A549 (cell line): ENCODE measurements at regions not wholly inside any gene's neighbourhood (a gene's known extent, or its start where the extent isn't known, plus 50 kb on each side); places are given as distances from the start of the nearest gene placed in this dataset.

Experiments used
- ATAC-seq, 2 experiments: fragments of 200-7000 bp in 1 of 2; fragments of >200 bp in 1 of 2; cut with Nextera tagmentation in 1 of 2; cut with Tn5 transposase in 1 of 2; 3 replicates each; pipeline versions ENCODE4 v1.8.0 to v1.9.1; 2018 to 2020; ENCODE audit warnings: mild to moderate bottlenecking in 1 of 2, moderate library complexity in 1 of 2
- CTCF ChIA-PET: fragments of 300-600 bp; sonication (Branson Sonifier 250); formaldehyde crosslinking; extraction: SDS; loops from one replicate; lab custom pipeline; 2021; ENCODE audit warnings: antibody characterized with exemption, inconsistent platforms; lab: Yijun Ruan, JAX
- POLR2A ChIA-PET: fragments of 350-600 bp; formaldehyde crosslinking; extraction: SDS; loops from one replicate; lab custom pipeline; 2021; ENCODE audit warnings: antibody characterized with exemption, inconsistent platforms; lab: Yijun Ruan, JAX
- DNase-seq, 2 experiments: peaks; one replicate each; pipeline versions ENCODE4 v3.0.0 to v3.0.0-alpha.2; 2011 to 2016; ENCODE audit warnings: low read depth in 1 of 2, low spot score in 1 of 2
- FAIRE-seq: peaks from 2 replicates; lab custom pipeline; 2011; peaks lifted over from hg19 to GRCh38; lab: Jason Lieb, UNC
- H3K27ac ChIP-seq, 2 experiments: fragments of >200 bp; sonication (Bioruptor Twin); formaldehyde crosslinking; 3 replicates each; pipeline ENCODE4 v1.5.1; 2016 to 2017
- H3K4me1 ChIP-seq: fragments of >200 bp; sonication (Bioruptor Twin); formaldehyde crosslinking; 3 replicates; pipeline ENCODE4 v1.6.1; 2016
- H3K4me2 ChIP-seq: fragments of >200 bp; sonication (Bioruptor Twin); formaldehyde crosslinking; 3 replicates; pipeline ENCODE4 v1.6.1; 2016
- H3K4me3 ChIP-seq: fragments of >200 bp; sonication (Bioruptor Twin); formaldehyde crosslinking; 3 replicates; pipeline ENCODE4 v1.5.1; 2016
- H3K9me3 ChIP-seq: fragments of >200 bp; sonication (Bioruptor Twin); formaldehyde crosslinking; 3 replicates; pipeline ENCODE4 v1.6.1; 2016
- ATOH8 ChIP-seq: fragments of 250-450 bp; sonication (Bioruptor Pico); IDR thresholded peaks from 2 replicates; pipeline ENCODE4 v1.5.0; 2020; ENCODE audit warnings: low read depth, mild to moderate bottlenecking, moderate library complexity
- BHLHE40 ChIP-seq: IDR thresholded peaks from 2 replicates; pipeline ENCODE4 v1.6.1; 2012; ENCODE audit warnings: low read depth, low read length, inconsistent platforms
- CBX2 ChIP-seq: fragments of 200-600 bp; sonication (generic); IDR thresholded peaks from 2 replicates; pipeline ENCODE4 v1.6.1; 2016; ENCODE audit warnings: low read depth, mild to moderate bottlenecking, borderline replicate concordance
- CHD2 ChIP-seq: fragments of 150-350 bp; IDR thresholded peaks from 2 replicates; pipeline ENCODE4 v1.6.1; 2014; ENCODE audit warnings: low read length; ENCODE audit not compliant: partially characterized antibody
- CHD4 ChIP-seq: fragments of 200-600 bp; sonication (generic); IDR thresholded peaks from 2 replicates; pipeline ENCODE4 v1.6.1; 2016; ENCODE audit warnings: antibody characterized with exemption, mild to moderate bottlenecking, borderline replicate concordance
- EHF ChIP-seq: fragments of 250-450 bp; sonication (Bioruptor Pico); IDR thresholded peaks from 2 replicates; pipeline ENCODE4 v1.5.0; 2020; ENCODE audit warnings: mild to moderate bottlenecking
- ESRRA ChIP-seq: fragments of 150-350 bp; IDR thresholded peaks from 2 replicates; pipeline ENCODE4 v1.6.1; 2014; ENCODE audit warnings: mild to moderate bottlenecking, low read length, borderline replicate concordance
- FOXS1 ChIP-seq: fragments of 250-450 bp; sonication (Bioruptor Pico); IDR thresholded peaks from 2 replicates; pipeline ENCODE4 v1.5.0; 2020; ENCODE audit warnings: mild to moderate bottlenecking, moderate library complexity
- GATA3 ChIP-seq: IDR thresholded peaks from 2 replicates; pipeline ENCODE4 v1.6.1; 2012; ENCODE audit warnings: borderline replicate concordance
- HDAC2 ChIP-seq: fragments of 200-600 bp; sonication (generic); IDR thresholded peaks from 2 replicates; pipeline ENCODE4 v1.6.1; 2016
- HEYL ChIP-seq: fragments of 250-450 bp; sonication (Bioruptor Pico); IDR thresholded peaks from 2 replicates; pipeline ENCODE4 v1.8.0; 2021; ENCODE audit warnings: mild to moderate bottlenecking, moderate library complexity
- HOXA7 ChIP-seq: fragments of 250-450 bp; sonication (Bioruptor Pico); IDR thresholded peaks from 2 replicates; pipeline ENCODE4 v1.5.0; 2020; ENCODE audit warnings: mild to moderate bottlenecking, moderate library complexity
- JUN ChIP-seq, 2 experiments: fragments of >200 bp; sonication (Bioruptor Twin); formaldehyde crosslinking; IDR thresholded peaks; 2 replicates in 1 of 2; 3 replicates in 1 of 2; pipeline ENCODE4 v1.6.1; 2016 to 2017
- KDM1A ChIP-seq: fragments of 200-600 bp; sonication (generic); IDR thresholded peaks from 2 replicates; pipeline ENCODE4 v1.6.1; 2016; ENCODE audit warnings: low read depth, mild to moderate bottlenecking
- MAFK ChIP-seq: fragments of 450-650 bp; IDR thresholded peaks from 2 replicates; pipeline ENCODE4 v1.6.1; 2014; ENCODE audit not compliant: partially characterized antibody
- MAX ChIP-seq: IDR thresholded peaks from 2 replicates; pipeline ENCODE4 v1.6.1; 2012
- MAZ ChIP-seq: fragments of 150-350 bp; IDR thresholded peaks from 2 replicates; pipeline ENCODE4 v1.6.1; 2014; ENCODE audit warnings: antibody characterized with exemption, low read depth, low read length, borderline replicate concordance
- MYC ChIP-seq: IDR thresholded peaks from 2 replicates; pipeline ENCODE4 v1.6.1; 2012; ENCODE audit warnings: mild to moderate bottlenecking, inconsistent platforms, low read length, improper control_type of control experiment, borderline replicate concordance
- NPAS2 ChIP-seq: fragments of 250-450 bp; sonication (Bioruptor Pico); IDR thresholded peaks from 2 replicates; pipeline ENCODE4 v1.8.0; 2022; ENCODE audit warnings: mild to moderate bottlenecking, moderate library complexity, borderline replicate concordance
- PHF8 ChIP-seq: fragments of 200-600 bp; sonication (generic); IDR thresholded peaks from 2 replicates; pipeline ENCODE4 v1.6.1; 2016; ENCODE audit warnings: low read depth, mild to moderate bottlenecking, antibody characterized with exemption, moderate library complexity, borderline replicate concordance
- RARB ChIP-seq: fragments of 250-450 bp; sonication (Bioruptor Pico); IDR thresholded peaks from 2 replicates; pipeline ENCODE4 v1.8.0; 2021; ENCODE audit warnings: mild to moderate bottlenecking, moderate library complexity
- REST ChIP-seq: fragments of 200-600 bp; sonication (generic); IDR thresholded peaks from 2 replicates; pipeline ENCODE4 v1.6.1; 2016; ENCODE audit warnings: antibody characterized with exemption, mild to moderate bottlenecking, moderate library complexity
- SMC3 ChIP-seq: fragments of >200 bp; sonication (Bioruptor Twin); formaldehyde crosslinking; IDR thresholded peaks from 3 replicates; pipeline ENCODE4 v1.6.1; 2018; ENCODE audit warnings: inconsistent platforms
- USF2 ChIP-seq: fragments of 450-650 bp; IDR thresholded peaks from 2 replicates; pipeline ENCODE4 v1.6.1; 2014; ENCODE audit warnings: antibody characterized with exemption
- ZC3H11A ChIP-seq: fragments of 450-650 bp; IDR thresholded peaks from 2 replicates; pipeline ENCODE4 v1.6.1; 2014; ENCODE audit warnings: antibody characterized with exemption, mild to moderate bottlenecking
- WGBS: methylation state at CpG from one replicate; pipeline ENCODE4 v1.1.6; 2017; ENCODE audit errors: missing lambda C conversion rate; 5-methylcytosine and 5-hydroxymethylcytosine counted together
- TF ChIP-seq, protein P1 (sequence below): IDR thresholded peaks from 2 replicates; pipeline ENCODE4 v1.6.1; 2012; ENCODE audit warnings: low read depth, borderline replicate concordance
- TF ChIP-seq, protein P2 (sequence below): fragments of >200 bp; sonication (Bioruptor Twin); formaldehyde crosslinking; IDR thresholded peaks from 3 replicates; pipeline ENCODE4 v1.5.1; 2016
- TF ChIP-seq, protein P3 (sequence below): IDR thresholded peaks from 2 replicates; pipeline ENCODE4 v1.6.1; 2012

DNA sequence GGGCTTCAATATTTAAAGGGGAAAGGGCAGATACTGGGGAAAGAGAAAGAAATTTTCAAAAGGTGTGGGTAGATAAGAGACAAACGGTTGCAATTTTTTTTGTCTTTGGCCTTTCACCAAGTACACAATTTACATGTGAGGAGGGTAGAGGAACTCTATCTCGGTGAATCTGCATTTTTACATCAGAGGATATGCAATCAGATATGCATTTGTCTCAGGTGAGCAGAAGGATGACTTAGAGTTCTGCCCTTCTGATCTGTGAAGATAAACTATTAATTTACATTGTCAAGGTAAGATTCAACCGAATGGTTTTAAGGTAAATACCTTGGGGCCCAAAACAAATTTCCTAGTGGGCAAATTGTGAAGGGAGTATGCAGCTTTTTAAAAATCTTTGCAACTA lies 169.9 kb downstream of the COX18 start:
- 70% methylated on average over 3 of the region's 3 CpGs for WGBS
- H3K27ac ChIP-seq: no peak overlapping the region
- no peaks in the 10 kb centered on the region for H3K9me3 ChIP-seq
- ATAC-seq (no peak), DNase-seq (no peak), FAIRE-seq (no peak)
- no peak overlapping the region for H3K4me2 ChIP-seq
- no peak for TF ChIP-seq JUN (IDR thresholded peaks at IDR 0.05)
- TF ChIP-seq ESRRA: no peak
- TF ChIP-seq MAX: no peak
- no peak for TF ChIP-seq MYC
- TF ChIP-seq KDM1A: no peak
- no peak for TF ChIP-seq MAFK
- TF ChIP-seq, protein P1, sequence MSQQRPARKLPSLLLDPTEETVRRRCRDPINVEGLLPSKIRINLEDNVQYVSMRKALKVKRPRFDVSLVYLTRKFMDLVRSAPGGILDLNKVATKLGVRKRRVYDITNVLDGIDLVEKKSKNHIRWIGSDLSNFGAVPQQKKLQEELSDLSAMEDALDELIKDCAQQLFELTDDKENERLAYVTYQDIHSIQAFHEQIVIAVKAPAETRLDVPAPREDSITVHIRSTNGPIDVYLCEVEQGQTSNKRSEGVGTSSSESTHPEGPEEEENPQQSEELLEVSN: no peak
- TF ChIP-seq ATOH8 (CRISPR knock-in tag): no peak
- no peak for TF ChIP-seq CHD2
- TF ChIP-seq BHLHE40: no peak
- no peak for TF ChIP-seq FOXS1 (CRISPR knock-in tag)
- no peak for TF ChIP-seq HEYL (CRISPR knock-in tag)
- TF ChIP-seq USF2: no peak
- no peak for TF ChIP-seq RARB (CRISPR knock-in tag)
- no peak for TF ChIP-seq REST
- TF ChIP-seq, protein P2, sequence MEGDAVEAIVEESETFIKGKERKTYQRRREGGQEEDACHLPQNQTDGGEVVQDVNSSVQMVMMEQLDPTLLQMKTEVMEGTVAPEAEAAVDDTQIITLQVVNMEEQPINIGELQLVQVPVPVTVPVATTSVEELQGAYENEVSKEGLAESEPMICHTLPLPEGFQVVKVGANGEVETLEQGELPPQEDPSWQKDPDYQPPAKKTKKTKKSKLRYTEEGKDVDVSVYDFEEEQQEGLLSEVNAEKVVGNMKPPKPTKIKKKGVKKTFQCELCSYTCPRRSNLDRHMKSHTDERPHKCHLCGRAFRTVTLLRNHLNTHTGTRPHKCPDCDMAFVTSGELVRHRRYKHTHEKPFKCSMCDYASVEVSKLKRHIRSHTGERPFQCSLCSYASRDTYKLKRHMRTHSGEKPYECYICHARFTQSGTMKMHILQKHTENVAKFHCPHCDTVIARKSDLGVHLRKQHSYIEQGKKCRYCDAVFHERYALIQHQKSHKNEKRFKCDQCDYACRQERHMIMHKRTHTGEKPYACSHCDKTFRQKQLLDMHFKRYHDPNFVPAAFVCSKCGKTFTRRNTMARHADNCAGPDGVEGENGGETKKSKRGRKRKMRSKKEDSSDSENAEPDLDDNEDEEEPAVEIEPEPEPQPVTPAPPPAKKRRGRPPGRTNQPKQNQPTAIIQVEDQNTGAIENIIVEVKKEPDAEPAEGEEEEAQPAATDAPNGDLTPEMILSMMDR: no peak
- TF ChIP-seq CHD4: no peak
- no peak overlapping the region for H3K4me3 ChIP-seq
- no peaks in the 10 kb centered on the region for H3K4me1 ChIP-seq
- CTCF ChIA-PET: no interaction called here
- POLR2A ChIA-PET: no interaction called here

DNA sequence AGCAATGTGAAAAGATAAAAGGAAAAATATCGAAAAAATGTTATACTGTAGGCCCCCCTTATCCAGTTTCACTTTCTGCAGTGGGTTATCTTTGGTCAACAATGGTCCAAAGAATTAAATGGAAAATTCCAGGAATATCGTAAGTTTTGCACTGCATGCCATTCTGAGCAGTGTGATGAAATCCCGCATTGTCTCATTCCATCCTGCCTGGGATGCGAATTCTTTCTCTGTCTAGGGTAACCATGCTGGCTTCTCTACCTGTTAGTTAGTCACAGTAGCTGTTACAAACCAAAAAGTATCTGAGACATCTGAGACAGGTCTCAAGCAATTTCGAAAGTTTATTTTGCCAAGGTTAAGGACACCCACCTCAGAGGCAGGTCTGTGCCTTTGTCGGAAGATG lies 170.3 kb downstream of the COX18 start:
- no peak for FAIRE-seq

More for the DNA sequence above, 170.3 kb downstream of the COX18 start:
- H3K4me1 ChIP-seq: no peaks in the 10 kb centered on the region
- TF ChIP-seq, protein P3, sequence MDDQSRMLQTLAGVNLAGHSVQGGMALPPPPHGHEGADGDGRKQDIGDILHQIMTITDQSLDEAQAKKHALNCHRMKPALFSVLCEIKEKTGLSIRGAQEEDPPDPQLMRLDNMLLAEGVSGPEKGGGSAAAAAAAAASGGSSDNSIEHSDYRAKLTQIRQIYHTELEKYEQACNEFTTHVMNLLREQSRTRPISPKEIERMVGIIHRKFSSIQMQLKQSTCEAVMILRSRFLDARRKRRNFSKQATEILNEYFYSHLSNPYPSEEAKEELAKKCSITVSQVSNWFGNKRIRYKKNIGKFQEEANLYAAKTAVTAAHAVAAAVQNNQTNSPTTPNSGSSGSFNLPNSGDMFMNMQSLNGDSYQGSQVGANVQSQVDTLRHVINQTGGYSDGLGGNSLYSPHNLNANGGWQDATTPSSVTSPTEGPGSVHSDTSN: no peak
- no peak for TF ChIP-seq ZC3H11A
- no peak for TF ChIP-seq JUN (IDR thresholded peaks at IDR 0.05)
- TF ChIP-seq MYC: no peak
- TF ChIP-seq GATA3: no peak
- TF ChIP-seq MAZ: no peak
- TF ChIP-seq EHF: no peak
- no peak for TF ChIP-seq HOXA7 (CRISPR knock-in tag)
- TF ChIP-seq CBX2: no peak
- TF ChIP-seq NPAS2 (CRISPR knock-in tag): no peak
- TF ChIP-seq PHF8: no peak
- no peak for TF ChIP-seq HDAC2
- TF ChIP-seq SMC3: no peak
- no peak for TF ChIP-seq CHD2
- TF ChIP-seq, all 56 proteins: peak for 0
- WGBS: 70% methylated on average over 6 of the region's 6 CpGs
- Histone ChIP-seq H3K27ac (no peak overlapping the region), H3K4me3 (no peak overlapping the region), H3K4me2 (no peak overlapping the region), H3K9me3 (no peaks in the 10 kb centered on the region)
- ATAC-seq: no peak
- no peak for DNase-seq
- ChIA-PET POLR2A (no interaction called here), CTCF (no interaction called here)
